ENCODE measurements at regions not wholly inside any gene's neighbourhood (a gene's known extent, or its start where the extent isn't known, plus 50 kb on each side); places are given as distances from the start of the nearest gene placed in this dataset.

- no peak for TF ChIP-seq EZH2 (IDR thresholded peaks at IDR 0.05; ENCODE audit: low read depth)
- intact Hi-C loops (cut with micrococcal nuclease; ENCODE audit: unreplicated experiment), result no loop called here
- Histone ChIP-seq H3K4me1 (replicated peaks; ENCODE audit: insufficient read depth) (no peaks in the 10 kb centered on the region), H2AFZ (no peak overlapping the region), H3F3A (ENCODE audit: insufficient read depth, low read depth) (no peaks in the 10 kb centered on the region), H3K9me2 (ENCODE audit: insufficient read depth) (no peaks in the 10 kb centered on the region), H3K27ac (no peak overlapping the region), H3K27me3 (ENCODE audit: insufficient read depth, low read depth) (no peaks in the 10 kb centered on the region), H4K20me1 (ENCODE audit: insufficient read depth) (no peaks in the 10 kb centered on the region), H3K79me2 (ENCODE audit: low read depth) (no peaks in the 10 kb centered on the region), H3K4me3 (no peak overlapping the region), H3K9me3 (ENCODE audit: insufficient read depth, low read depth) (no peaks in the 10 kb centered on the region), H3K4me2 (no peak overlapping the region), H3K36me3 (ENCODE audit: low read depth) (no peaks in the 10 kb centered on the region)
- ChIA-PET POLR2A (ENCODE audit: unreplicated experiment) (no interaction called here), CTCF (no interaction called here)
- DNase-seq, result no peak
- BruUV-seq (replicated peaks), result no TSS peak
These were observed 1122.3 kb downstream of the EPHA7 start for GRCh38 chr6:92297101-92297500.

- no peaks in the 10 kb centered on the region for H3K79me2 ChIP-seq (ENCODE audit: low read depth)
- no peaks in the 10 kb centered on the region for H3K9me3 ChIP-seq (ENCODE audit: insufficient read depth, low read depth)
- ChIA-PET POLR2A (ENCODE audit: unreplicated experiment) (no interaction called here), CTCF (no interaction called here)
- H4K20me1 ChIP-seq (ENCODE audit: insufficient read depth), result no peaks in the 10 kb centered on the region
- H3K4me2 ChIP-seq, result no peak overlapping the region
- no peaks in the 10 kb centered on the region for H3K9me2 ChIP-seq (ENCODE audit: insufficient read depth)
- no peak overlapping the region for H3K27ac ChIP-seq
- no peaks in the 10 kb centered on the region for H3F3A ChIP-seq (ENCODE audit: insufficient read depth, low read depth)
- no peak for DNase-seq
- H3K36me3 ChIP-seq (ENCODE audit: low read depth), result no peaks in the 10 kb centered on the region
- H3K27me3 ChIP-seq (ENCODE audit: insufficient read depth, low read depth), result no peaks in the 10 kb centered on the region
- no peaks in the 10 kb centered on the region for H3K4me1 ChIP-seq (replicated peaks; ENCODE audit: insufficient read depth)
- no peak overlapping the region for H2AFZ ChIP-seq
- no TSS peak for BruUV-seq (replicated peaks)
- intact Hi-C loops (cut with micrococcal nuclease; ENCODE audit: unreplicated experiment), result no loop called here
- no peak overlapping the region for H3K4me3 ChIP-seq
- TF ChIP-seq CTCF (conservative IDR thresholded peaks at IDR 0.05), result no peak
- TF ChIP-seq EZH2 (IDR thresholded peaks at IDR 0.05; ENCODE audit: low read depth), result no peak
These were observed 1127.3 kb downstream of the EPHA7 start for GRCh38 chr6:92292067-92292466.

- BruUV-seq (replicated peaks), result no TSS peak
- no peaks in the 10 kb centered on the region for H3K4me1 ChIP-seq (replicated peaks; ENCODE audit: insufficient read depth)
- no peak for DNase-seq
- H3K79me2 ChIP-seq (ENCODE audit: low read depth), result no peaks in the 10 kb centered on the region
- H3K27ac ChIP-seq, result no peak overlapping the region
- H3K4me3 ChIP-seq, result no peak overlapping the region
- H2AFZ ChIP-seq, result no peak overlapping the region
- intact Hi-C loops (cut with micrococcal nuclease; ENCODE audit: unreplicated experiment), result no loop called here
- H3F3A ChIP-seq (ENCODE audit: insufficient read depth, low read depth), result no peaks in the 10 kb centered on the region
- H3K9me2 ChIP-seq (ENCODE audit: insufficient read depth), result no peaks in the 10 kb centered on the region
- ChIA-PET CTCF (interaction anchor here (0.6 to 0.7 kb wide), 2 partner anchors 972 to 1202 kb away, joined by 3 to 4 read pairs; no protein-coding TSS in a partner anchor), POLR2A (ENCODE audit: unreplicated experiment) (no interaction called here)
- no peaks in the 10 kb centered on the region for H3K27me3 ChIP-seq (ENCODE audit: insufficient read depth, low read depth)
- no peak overlapping the region for H3K4me2 ChIP-seq
- H4K20me1 ChIP-seq (ENCODE audit: insufficient read depth), result no peaks in the 10 kb centered on the region
- no peaks in the 10 kb centered on the region for H3K36me3 ChIP-seq (ENCODE audit: low read depth)
- H3K9me3 ChIP-seq (ENCODE audit: insufficient read depth, low read depth), result no peaks in the 10 kb centered on the region
- TF ChIP-seq EZH2 (IDR thresholded peaks at IDR 0.05; ENCODE audit: low read depth) (no peak), CTCF (conservative IDR thresholded peaks at IDR 0.05) (no peak)
These were observed 1129.5 kb downstream of the EPHA7 start for GRCh38 chr6:92289831-92290230.

GRCh38 chr6:92281571-92282076, 1137.7 kb downstream of the EPHA7 start:
- Histone ChIP-seq H3K27me3 (ENCODE audit: insufficient read depth, low read depth) (no peaks in the 10 kb centered on the region), H3F3A (ENCODE audit: insufficient read depth, low read depth) (no peaks in the 10 kb centered on the region), H3K27ac (no peak overlapping the region), H4K20me1 (ENCODE audit: insufficient read depth) (no peaks in the 10 kb centered on the region), H3K79me2 (ENCODE audit: low read depth) (no peaks in the 10 kb centered on the region), H3K4me2 (no peak overlapping the region), H3K4me3 (no peak overlapping the region), H3K36me3 (ENCODE audit: low read depth) (no peaks in the 10 kb centered on the region), H3K4me1 (replicated peaks; ENCODE audit: insufficient read depth) (no peaks in the 10 kb centered on the region), H3K9me3 (ENCODE audit: insufficient read depth, low read depth) (no peaks in the 10 kb centered on the region), H2AFZ (no peak overlapping the region), H3K9me2 (ENCODE audit: insufficient read depth) (no peaks in the 10 kb centered on the region)
- CTCF ChIA-PET, result no interaction called here
- DNase-seq, result no peak
- POLR2A ChIA-PET (ENCODE audit: unreplicated experiment), result no interaction called here
- intact Hi-C loops (cut with micrococcal nuclease; ENCODE audit: unreplicated experiment), result no loop called here
- BruUV-seq (replicated peaks), result no TSS peak
- TF ChIP-seq CTCF (conservative IDR thresholded peaks at IDR 0.05) (no peak), EZH2 (IDR thresholded peaks at IDR 0.05; ENCODE audit: low read depth) (no peak)
